Fibroblast of lung (primary cell): ENCODE measurements at regions not wholly inside any gene's neighbourhood (a gene's known extent, or its start where the extent isn't known, plus 50 kb on each side); places are given as distances from the start of the nearest gene placed in this dataset.
A peak's percentile ranks its signal among the peaks of the same experiment; 100 is the strongest.
"Not testable (repeated sequence)": the region's sequence is repeated elsewhere in the genome, so short reads cannot be mapped to it uniquely, and the experiment has no call there.

ENCODE experiments used
- DNase-seq, 2 donors: peaks; one replicate each; pipeline versions ENCODE4 v3.0.0 to v3.0.0-alpha.2; 2010; ENCODE audit warnings: low read depth in 2 of 2
- H2AFZ ChIP-seq: 2 replicates; pipeline ENCODE4 v1.5.1; 2012; ENCODE audit warnings: low read length, control low read depth, inconsistent platforms
- H3K27ac ChIP-seq: 2 replicates; pipeline ENCODE4 v1.5.1; 2011; ENCODE audit warnings: low read length, control low read depth; ENCODE audit not compliant: insufficient read depth
- H3K27me3 ChIP-seq: 2 replicates; pipeline ENCODE4 v1.5.1; 2011; ENCODE audit warnings: mild to moderate bottlenecking, low read length; ENCODE audit not compliant: control insufficient read depth, insufficient read depth
- H3K36me3 ChIP-seq: 2 replicates; pipeline ENCODE4 v1.5.1; 2011; ENCODE audit warnings: low read length; ENCODE audit not compliant: control insufficient read depth, insufficient read depth
- H3K4me1 ChIP-seq: 2 replicates; pipeline ENCODE4 v1.5.1; 2011; ENCODE audit warnings: low read length; ENCODE audit not compliant: control insufficient read depth, insufficient read depth; ENCODE audit errors: extremely low read depth
- H3K4me2 ChIP-seq: 2 replicates; pipeline ENCODE4 v1.5.1; 2011; ENCODE audit warnings: low read length, control low read depth; ENCODE audit not compliant: insufficient read depth; ENCODE audit errors: extremely low read depth
- H3K4me3 ChIP-seq, 4 experiments: fragments of 200-600 bp in 1 of 4; sonication (generic) in 1 of 4; replicated peaks in 1 of 4; 2 replicates each; pipeline ENCODE4 v1.5.1; 2011 to 2016; ENCODE audit warnings: low read length in 4 of 4, low read depth in 3 of 4, mild to moderate bottlenecking in 3 of 4, control low read depth in 2 of 4, inconsistent platforms in 1 of 4, mixed read lengths in 1 of 4; ENCODE audit not compliant: insufficient read depth in 1 of 4; ENCODE audit errors: control extremely low read depth in 1 of 4
- H3K79me2 ChIP-seq: 2 replicates; pipeline ENCODE4 v1.5.1; 2012; ENCODE audit warnings: mild to moderate bottlenecking, low read length, inconsistent platforms; ENCODE audit not compliant: control insufficient read depth, insufficient read depth
- H3K9ac ChIP-seq: 2 replicates; pipeline ENCODE4 v1.5.1; 2011; ENCODE audit warnings: mild to moderate bottlenecking, low read length, control low read depth; ENCODE audit not compliant: insufficient read depth
- H3K9me3 ChIP-seq: 2 replicates; pipeline ENCODE4 v1.5.1; 2012; ENCODE audit warnings: low read depth, low read length; ENCODE audit not compliant: control insufficient read depth, insufficient read depth
- H4K20me1 ChIP-seq: 2 replicates; pipeline ENCODE4 v1.5.1; 2011; ENCODE audit warnings: low read length; ENCODE audit not compliant: control insufficient read depth, insufficient read depth; ENCODE audit errors: extremely low read depth
- EZH2 ChIP-seq: IDR thresholded peaks from 2 replicates; pipeline ENCODE4 v1.5.1; 2012; ENCODE audit warnings: low read length, control low read depth, mild to moderate bottlenecking; ENCODE audit errors: missing control alignments
- TF ChIP-seq, protein P1 (sequence below), 2 donors: IDR thresholded peaks in 1 of 2; conservative IDR thresholded peaks in 1 of 2; 1 replicate in 1 of 2; 2 replicates in 1 of 2; pipeline ENCODE4 v1.5.1; 2011 to 2012; ENCODE audit warnings: low read length in 2 of 2, control low read depth in 1 of 2, inconsistent platforms in 1 of 2, low read depth in 1 of 2, mild to moderate bottlenecking in 1 of 2

DNA sequence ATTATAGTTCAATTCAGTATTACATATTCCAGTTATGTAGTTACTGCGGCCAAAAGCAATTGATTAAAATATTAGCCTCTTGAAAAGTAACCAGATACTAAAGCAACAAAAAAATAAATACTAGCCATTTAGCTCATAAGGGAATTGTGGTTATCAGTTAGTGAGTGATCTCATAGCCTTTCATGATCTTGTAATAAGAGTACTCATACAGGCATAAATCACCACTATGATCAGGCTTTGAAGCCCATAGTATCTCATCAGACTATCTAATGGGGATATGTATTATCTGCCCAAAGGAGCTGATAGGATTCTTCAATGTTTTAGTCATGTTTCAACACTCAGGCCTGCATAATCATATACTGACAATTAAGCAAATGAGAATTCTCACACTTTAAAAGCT is 184.1 kb upstream of the CCDC54 start:
- no peak overlapping the region for H3K4me2 ChIP-seq
- H3K4me1 ChIP-seq: no peaks in the 10 kb centered on the region
- no peaks in the 10 kb centered on the region for H4K20me1 ChIP-seq
- H3K4me3 ChIP-seq: no peak overlapping the region
- H3K79me2 ChIP-seq: no peaks in the 10 kb centered on the region
- no peaks in the 10 kb centered on the region for H3K36me3 ChIP-seq
- DNase-seq: peak in 1 of 2 donors; percentile 18
- H3K9me3 ChIP-seq: no peaks in the 10 kb centered on the region
- no peak overlapping the region for H2AFZ ChIP-seq
- H3K27me3 ChIP-seq: no peaks in the 10 kb centered on the region
- H3K9ac ChIP-seq: no peak overlapping the region
- no peak overlapping the region for H3K27ac ChIP-seq
- TF ChIP-seq, protein P1, sequence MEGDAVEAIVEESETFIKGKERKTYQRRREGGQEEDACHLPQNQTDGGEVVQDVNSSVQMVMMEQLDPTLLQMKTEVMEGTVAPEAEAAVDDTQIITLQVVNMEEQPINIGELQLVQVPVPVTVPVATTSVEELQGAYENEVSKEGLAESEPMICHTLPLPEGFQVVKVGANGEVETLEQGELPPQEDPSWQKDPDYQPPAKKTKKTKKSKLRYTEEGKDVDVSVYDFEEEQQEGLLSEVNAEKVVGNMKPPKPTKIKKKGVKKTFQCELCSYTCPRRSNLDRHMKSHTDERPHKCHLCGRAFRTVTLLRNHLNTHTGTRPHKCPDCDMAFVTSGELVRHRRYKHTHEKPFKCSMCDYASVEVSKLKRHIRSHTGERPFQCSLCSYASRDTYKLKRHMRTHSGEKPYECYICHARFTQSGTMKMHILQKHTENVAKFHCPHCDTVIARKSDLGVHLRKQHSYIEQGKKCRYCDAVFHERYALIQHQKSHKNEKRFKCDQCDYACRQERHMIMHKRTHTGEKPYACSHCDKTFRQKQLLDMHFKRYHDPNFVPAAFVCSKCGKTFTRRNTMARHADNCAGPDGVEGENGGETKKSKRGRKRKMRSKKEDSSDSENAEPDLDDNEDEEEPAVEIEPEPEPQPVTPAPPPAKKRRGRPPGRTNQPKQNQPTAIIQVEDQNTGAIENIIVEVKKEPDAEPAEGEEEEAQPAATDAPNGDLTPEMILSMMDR (conservative IDR thresholded peaks at IDR 0.05 in 1 of 2, IDR thresholded peaks at IDR 0.05 in 1 of 2; ENCODE audit: low read depth in 1 of 2, low read length in 2 of 2): no peak
- no peak for TF ChIP-seq EZH2

DNA sequence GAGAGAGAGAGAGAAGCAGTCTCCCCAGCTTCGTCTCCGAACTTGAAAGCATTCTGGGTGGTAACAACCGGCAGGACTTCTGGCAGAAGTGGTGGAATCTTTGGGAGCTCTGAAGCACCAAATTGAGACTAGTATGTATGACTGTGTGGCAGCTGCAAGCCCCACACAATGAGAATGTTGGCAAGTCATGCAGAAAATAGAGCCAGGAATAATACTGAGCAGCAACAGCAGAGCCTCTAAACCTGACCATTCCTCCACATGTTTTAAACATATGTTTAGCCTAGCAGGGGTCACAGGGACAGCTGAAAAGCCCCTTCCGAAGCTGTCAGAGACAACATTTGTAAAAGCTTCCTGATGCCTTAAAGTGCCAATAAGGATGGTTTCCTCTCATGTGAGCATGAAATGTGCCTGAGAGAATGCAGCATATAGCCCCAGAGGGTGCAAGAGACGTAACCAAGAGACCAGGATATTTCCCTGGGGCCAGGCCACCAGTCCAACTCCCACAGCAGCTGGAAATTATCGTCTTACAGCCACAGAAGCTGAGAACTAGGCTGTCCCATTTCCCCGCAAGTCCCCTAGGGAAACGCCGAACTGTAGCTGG is 178.6 kb upstream of the CCDC54 start:
- H3K4me1 ChIP-seq: peaks cover 2% of the 10 kb centered on the region
- H4K20me1 ChIP-seq: no peaks in the 10 kb centered on the region
- H2AFZ ChIP-seq: peak overlapping the region; percentile 78
- H3K4me3 ChIP-seq: peak overlapping the region in 2 of 4 experiments; percentile 13 to 32
- H3K27ac ChIP-seq: peak overlapping the region; percentile 9
- no peaks in the 10 kb centered on the region for H3K9me3 ChIP-seq
- DNase-seq: peak; percentile 89 to 98
- no peaks in the 10 kb centered on the region for H3K79me2 ChIP-seq
- H3K27me3 ChIP-seq: no peaks in the 10 kb centered on the region
- H3K9ac ChIP-seq: no peak overlapping the region
- TF ChIP-seq EZH2: no peak
- TF ChIP-seq, protein P1 (conservative IDR thresholded peaks at IDR 0.05 in 1 of 2, IDR thresholded peaks at IDR 0.05 in 1 of 2; ENCODE audit: low read depth in 1 of 2, low read length in 2 of 2): no peak
- H3K4me2 ChIP-seq: peak overlapping the region; percentile 87
- no peaks in the 10 kb centered on the region for H3K36me3 ChIP-seq

DNA sequence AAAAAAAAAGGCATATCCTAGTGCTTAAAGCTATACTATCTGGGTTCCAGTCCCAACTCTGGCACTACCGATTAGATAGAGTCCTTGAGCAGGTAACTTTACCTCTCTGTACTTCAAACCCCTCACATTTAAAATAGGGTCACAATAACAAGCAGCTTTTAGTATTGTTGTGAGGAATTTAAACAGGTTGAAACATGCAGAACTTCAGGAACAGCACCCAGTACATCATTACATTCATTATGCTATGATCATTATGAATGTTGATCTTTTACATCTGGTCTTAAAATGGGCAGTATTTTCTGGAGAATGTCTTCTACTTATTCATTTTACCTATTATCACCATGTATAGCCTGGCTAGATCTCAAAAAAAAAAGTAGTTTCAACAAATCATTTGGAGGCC is 176.1 kb upstream of the CCDC54 start:
- no peaks in the 10 kb centered on the region for H3K79me2 ChIP-seq
- no peak overlapping the region for H3K27ac ChIP-seq
- no peak for DNase-seq
- H2AFZ ChIP-seq: no peak overlapping the region
- no peak overlapping the region for H3K9ac ChIP-seq
- H3K4me2 ChIP-seq: no peak overlapping the region
- no peaks in the 10 kb centered on the region for H3K9me3 ChIP-seq
- H3K4me3 ChIP-seq: no peak overlapping the region
- no peaks in the 10 kb centered on the region for H3K27me3 ChIP-seq
- TF ChIP-seq, protein P1 (conservative IDR thresholded peaks at IDR 0.05 in 1 of 2, IDR thresholded peaks at IDR 0.05 in 1 of 2; ENCODE audit: low read depth in 1 of 2, low read length in 2 of 2): no peak
- TF ChIP-seq EZH2: no peak
- no peaks in the 10 kb centered on the region for H4K20me1 ChIP-seq
- no peaks in the 10 kb centered on the region for H3K36me3 ChIP-seq
- peaks cover 2% of the 10 kb centered on the region for H3K4me1 ChIP-seq

DNA sequence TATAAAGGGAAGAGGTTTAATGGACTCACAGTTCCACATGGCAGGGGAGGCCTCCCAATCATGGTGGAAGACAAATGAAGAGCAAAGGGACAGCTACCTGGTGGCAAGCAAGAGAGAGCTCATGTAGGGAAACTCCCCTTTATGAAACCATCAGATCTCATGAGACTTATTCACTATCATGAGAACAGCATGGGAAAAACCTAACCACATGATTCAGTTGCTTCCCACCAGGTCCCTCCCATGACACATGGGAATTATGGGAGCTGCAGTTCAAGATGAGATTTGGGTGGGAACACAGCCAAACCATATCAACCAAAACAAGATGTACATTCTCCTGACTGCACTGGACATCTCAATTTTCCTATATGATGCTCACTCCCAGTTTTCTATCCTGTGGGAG is 174.4 kb upstream of the CCDC54 start:
- not testable (repeated sequence) for H3K27ac ChIP-seq, H3K4me3 ChIP-seq, H3K9me3 ChIP-seq, H3K9ac ChIP-seq, H2AFZ ChIP-seq, H4K20me1 ChIP-seq, H3K79me2 ChIP-seq, H3K36me3 ChIP-seq, H3K27me3 ChIP-seq, H3K4me2 ChIP-seq
- peaks cover 14% of the 10 kb centered on the region for H3K4me1 ChIP-seq
- DNase-seq: peak in 1 of 2 donors; percentile 4
